HG02870 (cell line): ENCODE measurements at regions not wholly inside any gene's neighbourhood (a gene's known extent, or its start where the extent isn't known, plus 50 kb on each side); places are given as distances from the start of the nearest gene placed in this dataset.
"Not testable (repeated sequence)": the region's sequence is repeated elsewhere in the genome, so short reads cannot be mapped to it uniquely, and the experiment has no call there.

ENCODE experiments used
- ATAC-seq: cut with Tn5 transposase; IDR thresholded peaks from one replicate; pipeline ENCODE4 v1.9.1; 2021; ENCODE audit warnings: mild to moderate bottlenecking, moderate library complexity; ENCODE audit not compliant: unreplicated experiment

DNA sequence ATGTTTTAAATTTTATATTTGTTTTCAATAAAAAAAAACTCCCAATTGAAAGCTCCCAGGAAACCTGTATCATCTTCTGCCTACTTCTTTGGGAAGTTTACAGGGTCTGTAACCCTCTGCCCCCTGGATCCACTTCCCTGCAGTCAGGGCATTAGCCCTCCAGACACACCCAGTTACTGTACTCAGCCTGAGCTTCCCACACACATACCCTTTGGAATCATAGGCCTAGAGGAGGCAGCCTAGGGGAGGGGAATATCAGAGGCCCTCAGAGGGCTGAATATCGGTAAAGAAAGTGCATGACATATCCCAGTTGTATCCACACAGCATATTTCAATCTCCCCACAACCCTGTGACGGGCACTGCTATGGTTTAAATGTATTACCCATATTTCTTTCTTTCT, 56.2 kb upstream of the TFPI start:
- not testable (repeated sequence) for ATAC-seq

DNA sequence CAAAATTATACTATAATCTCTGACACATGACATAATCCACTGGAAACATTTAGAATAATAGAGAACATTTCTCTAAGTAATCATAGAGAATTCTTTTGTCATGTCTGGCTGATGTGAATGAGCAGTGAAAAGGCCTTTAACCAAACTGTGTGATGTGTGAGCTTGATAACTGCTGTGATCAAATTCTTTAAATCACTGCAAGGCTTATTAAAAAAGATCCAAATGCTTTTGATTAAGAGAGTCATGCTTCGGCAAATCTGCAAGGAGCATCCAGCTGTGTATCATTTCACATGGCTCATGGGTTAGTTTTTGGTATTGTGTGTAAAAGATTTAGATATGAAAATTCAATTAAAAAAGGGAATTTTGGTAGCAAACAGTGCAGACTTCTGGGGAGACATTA, 58.6 kb upstream of the TFPI start:
- ATAC-seq = no peak

DNA sequence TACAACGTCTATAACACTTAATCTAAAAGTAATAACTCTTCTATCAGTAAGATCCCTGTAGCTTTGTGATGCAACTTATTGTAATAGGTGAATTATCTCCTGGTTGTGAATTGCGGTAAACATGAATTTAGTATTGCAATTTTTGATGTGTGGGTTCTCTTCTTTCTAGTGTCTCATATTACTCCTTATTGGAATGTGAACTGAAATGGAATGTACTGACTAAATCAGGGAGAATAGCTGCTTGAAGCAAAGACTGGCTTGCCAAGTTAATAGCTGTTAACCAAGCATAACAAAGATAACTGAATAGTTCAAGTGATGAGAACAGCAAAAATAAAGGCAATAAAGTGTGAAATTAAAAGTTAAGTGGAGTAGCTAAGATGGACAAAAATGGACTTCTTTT, 60.5 kb upstream of the TFPI start:
- ATAC-seq = no peak

DNA sequence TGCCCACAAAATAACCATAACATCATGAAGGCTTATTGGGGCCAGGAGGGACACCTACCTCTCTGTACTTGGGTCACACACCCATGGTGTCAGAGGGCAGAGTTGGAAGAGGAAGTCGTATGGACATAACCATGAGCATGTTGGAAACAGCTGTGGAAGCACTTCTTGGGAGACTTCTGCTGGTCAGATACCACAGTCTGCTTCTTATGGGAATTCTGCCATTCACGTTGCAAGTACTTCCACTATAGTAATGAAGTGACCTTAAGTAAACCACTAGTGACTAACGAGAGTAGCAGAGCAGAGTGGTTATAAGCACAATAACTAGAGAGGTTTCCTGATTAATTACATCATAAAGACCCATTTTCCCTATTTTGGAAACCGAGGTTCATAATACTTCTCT, 61.1 kb upstream of the TFPI start:
- ATAC-seq = no peak

DNA sequence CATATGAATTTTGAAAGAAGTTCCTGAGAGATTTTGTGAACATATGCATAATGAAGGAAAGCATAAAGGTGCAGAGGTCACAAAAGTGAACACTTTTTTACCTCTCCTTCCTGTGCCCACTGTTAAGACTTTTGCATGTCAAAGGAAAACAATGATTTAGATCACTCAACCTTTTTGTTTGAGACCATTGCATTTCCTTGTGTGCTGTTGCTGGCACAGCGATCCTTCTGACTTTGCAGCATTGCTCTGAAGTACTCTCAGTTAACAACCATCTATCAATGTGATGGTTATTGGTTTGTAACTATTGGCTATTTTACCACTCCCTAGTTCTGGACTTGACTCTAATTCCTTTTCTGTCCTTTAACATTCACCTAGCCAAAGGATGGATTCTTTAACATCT, 61.7 kb upstream of the TFPI start:
- ATAC-seq = no peak

DNA sequence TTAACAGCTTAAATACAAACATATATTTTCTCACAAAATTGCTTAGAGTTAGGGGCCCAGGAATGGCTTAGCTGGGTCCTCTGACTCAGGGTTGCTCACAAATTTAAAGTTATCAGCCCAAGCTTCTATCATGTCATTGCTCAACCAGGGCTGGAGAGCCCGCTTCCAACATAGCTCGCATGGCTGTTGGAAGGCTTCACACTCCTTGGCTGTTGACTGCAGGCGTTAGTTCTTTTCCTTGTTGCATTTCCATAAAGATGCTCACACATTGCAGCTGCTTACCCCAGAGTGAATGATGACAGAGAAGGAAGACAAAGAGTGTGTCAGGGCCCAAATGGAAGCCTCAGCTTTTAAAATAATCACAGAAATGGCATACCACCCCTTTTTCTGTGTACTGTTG, 62.9 kb upstream of the TFPI start:
- ATAC-seq = no peak

DNA sequence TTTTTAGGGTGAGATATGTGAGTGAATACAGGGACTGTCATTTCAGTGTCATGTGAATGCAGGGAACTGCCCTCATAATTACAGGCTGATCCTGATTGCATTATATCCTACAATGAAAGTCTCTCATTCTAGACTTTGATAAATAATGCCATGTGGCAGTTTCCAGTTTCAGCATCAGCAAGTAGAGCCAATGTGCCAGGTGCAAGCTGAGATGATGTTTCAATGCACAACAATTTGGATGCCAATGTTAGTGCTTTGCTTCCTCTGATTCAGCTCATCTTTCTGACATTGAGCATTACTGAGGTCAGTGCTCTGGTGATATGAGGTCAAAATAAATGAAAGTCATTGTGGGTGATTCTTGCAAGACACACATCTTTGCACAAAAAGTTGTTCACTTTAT, 63.7 kb upstream of the TFPI start:
- no peak for ATAC-seq

DNA sequence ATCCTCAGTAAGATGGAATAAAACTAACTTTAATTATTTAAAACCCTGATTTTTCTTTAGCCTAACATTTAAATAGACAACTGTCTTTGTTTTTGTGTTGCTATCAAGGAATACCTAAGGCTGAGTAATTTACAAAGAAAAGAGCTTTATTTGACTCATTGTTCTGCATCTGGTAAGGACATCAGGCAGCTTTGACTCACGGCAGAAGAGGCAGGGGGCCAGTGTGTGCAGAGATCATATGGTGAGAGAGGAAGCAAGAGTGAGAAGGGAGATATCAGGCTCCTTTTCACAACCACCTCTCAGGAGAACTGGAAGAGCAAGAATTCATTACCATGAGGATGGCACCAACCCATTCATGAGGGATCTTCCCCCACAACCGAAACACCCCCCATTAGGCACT, 64.6 kb upstream of the TFPI start:
- ATAC-seq = no peak

DNA sequence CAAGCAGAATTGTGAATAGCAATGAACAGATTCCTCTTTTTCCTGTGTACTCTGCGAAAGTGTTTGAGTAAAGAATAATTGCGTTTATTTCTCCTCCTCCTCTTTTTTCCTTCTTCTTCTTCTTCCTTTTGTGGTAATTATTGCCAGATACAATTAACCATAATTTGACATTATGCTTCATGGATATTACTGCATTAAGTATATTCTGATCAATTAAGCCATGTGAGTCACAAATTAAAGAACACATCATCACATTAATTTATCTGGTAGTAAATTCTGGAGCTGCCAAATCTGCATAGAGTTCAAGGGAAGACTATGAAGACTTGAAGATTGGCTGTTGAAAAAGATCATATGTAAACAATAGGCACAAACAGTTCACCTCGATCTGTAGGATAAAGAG, 72.9 kb upstream of the TFPI start:
- no peak for ATAC-seq

DNA sequence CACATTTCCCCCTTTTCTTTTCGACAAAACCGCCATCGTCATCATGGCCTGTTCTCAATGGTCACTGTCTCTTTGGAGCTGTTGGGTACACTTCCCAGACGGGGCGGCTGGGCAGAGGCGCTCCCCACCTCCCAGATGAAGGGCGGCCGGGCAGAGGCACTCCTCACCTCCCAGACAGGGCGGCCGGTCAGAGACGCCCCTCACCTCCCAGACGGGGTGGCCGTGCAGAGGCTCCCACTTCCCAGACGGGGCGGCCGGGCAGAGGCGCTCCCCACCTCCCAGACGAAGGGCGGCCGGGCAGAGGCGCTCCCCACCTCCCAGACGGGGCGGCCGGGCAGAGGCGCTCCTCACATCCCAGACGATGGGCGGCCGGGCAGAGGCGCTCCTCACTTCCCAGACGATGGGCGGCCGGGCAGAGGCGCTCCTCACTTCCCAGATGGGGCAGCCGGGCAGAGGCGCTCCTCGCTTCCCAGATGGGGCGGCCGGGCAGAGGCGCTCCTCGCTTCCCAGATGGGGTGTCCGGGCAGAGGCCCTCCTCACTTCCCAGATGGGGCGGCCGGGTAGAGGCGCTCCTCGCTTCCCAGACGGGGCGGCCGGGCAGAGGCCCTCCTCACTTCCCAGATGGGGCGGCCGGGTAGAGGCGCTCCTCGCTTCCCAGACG, 82.6 kb upstream of the TFPI start:
- not testable (repeated sequence) for ATAC-seq

DNA sequence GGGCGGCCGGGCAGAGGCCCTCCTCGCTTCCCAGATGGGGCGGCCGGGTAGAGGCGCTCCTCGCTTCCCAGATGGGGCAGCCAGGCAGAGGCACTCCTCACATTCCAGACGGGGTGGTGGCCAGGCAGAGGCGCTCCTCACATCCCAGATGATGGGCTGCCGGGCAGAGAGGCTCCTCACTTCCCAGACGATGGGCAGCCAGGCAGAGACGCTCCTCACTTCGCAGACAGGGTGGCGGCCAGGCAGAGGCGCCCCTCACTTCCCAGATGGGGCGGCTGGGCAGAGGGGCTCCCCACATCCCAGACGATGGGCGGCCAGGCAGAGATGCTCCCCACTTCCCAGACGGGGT, 83.1 kb upstream of the TFPI start:
- ATAC-seq = not testable (repeated sequence)

DNA sequence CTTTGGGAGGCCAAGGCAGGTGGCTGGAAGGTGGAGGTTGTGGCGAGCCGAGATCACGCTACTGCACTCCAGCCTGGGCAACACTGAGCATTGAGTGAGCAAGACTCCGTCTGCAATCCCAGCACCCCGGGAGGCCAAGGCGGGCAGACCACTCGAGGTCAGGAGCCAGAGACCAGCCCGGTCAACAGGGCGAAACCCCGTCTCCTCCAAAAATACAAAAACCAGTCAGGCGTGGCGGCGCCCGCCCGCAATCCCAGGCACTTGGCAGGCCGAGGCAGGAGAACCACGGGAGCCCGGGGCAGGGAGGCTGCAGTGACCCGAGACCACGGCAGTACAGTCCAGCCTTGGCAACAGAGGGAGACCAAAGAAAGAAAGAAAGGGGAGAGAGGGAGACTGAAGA, 83.5 kb upstream of the TFPI start:
- not testable (repeated sequence) for ATAC-seq

DNA sequence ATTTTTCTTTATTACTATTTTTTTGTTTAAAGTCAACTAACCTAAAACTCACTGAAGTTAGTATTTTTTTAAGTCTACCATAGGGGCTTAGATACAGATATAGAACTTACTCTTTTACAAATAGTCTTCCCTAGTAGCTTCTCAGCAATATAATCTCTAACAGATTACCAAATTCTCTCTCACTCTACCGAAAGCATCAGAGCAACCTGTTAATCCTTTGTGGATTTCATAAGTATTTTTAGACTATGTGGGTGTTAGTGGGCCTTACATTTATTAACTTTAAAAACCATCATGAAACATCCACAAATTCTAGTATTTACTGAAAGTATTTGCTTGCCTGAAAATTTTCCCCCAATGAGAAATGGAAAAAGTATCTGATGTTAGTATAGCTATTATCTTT, 84.6 kb upstream of the TFPI start:
- ATAC-seq = no peak

DNA sequence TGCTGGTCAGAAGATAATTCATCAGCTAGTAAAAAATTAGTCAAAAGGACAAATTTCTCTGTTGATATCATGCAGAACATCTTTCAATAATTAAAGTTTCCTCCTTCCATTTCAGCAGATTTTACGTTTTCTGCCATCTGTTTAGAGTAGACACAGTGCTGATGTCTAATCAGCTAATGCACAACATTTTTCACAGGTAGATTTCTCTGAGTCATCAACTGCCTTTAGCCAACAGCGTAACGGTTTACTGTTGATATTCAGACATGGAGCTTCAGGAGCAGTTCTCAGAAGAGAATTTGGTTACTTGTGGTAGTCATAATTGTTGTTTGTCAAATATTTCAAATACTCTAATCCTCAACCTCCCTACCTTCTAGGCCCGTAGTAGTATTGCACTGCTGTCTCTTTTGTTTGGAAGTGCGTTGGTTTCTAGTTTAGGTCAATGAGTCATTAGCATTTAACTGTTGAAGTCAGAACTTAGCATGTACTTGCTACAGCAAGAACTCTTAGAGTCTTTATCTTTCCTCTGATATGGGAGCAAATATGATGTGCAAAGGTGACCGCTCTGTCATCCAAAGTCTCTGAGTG, 86.8 kb upstream of the TFPI start:
- no peak for ATAC-seq

DNA sequence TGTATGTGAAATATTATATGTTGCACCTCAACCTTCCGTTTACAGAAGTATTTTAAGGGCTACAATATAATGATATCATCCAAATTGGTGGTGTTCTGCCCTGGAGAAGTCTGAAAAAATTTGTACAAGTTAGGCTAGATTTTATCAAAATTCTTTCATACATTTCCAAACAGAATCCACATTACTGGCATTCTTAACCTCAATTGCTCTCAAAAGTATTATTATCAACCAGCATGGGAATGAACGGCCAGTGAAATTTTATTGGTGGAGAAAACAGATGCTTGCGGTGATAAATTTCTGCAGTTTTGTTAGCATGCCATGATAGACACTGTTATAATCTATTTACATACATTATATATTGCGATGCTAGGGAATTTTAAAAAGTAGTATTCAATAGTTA, 88.3 kb upstream of the TFPI start:
- ATAC-seq = no peak

DNA sequence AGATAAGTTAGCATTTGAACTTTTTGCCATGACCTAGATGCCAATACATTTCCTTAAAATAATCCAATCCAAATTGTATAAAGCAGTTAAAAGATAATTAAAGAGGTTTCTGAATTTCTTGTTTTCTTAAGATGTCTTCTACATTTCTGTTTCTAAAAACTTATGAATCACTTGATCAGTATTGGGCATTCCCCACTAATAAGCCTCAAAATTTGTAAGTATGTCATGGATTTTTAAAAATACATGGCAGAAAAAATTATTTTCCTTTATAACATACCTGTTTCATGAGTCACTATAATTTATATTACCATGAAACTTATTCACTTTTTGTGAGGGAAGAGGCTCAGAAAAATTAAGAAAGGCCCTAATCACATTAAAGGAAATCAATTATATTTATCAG, 90.3 kb upstream of the TFPI start:
- ATAC-seq = no peak

DNA sequence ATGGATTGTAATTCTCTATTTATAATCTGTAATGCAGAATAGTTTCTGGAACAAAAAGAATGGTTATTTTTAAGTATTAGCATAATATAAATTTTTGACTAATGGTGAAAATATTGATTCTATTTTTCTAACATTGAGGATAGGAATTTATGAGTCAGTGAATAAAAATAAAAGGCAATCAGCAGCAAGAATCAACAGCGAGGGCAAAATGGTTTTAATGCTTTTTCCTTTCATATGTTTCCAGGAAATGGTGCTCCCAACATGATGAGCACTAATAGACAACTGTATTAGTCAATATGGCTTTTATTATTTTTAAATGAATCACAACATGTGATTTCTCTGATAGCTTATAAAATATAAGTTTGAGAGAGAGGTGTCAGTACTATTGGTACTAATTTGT, 90.7 kb upstream of the TFPI start:
- no peak for ATAC-seq

DNA sequence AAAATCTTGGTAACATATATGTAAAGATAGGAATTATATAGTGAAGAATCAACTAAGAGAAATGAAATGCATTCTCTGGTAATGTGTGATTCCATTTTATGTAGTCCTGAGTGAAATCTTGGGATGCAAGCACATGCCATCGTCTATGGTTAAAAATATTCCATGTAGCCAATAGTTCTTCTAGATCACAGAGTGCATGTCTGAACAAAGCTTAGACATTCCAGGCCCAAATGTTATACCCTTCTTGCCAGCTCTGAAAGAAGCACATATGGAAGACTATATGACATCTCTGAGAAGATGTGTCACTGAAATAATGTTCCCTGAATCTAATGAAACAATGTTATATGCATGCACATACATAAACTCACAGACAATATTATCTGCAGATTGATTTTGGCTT, 92.3 kb upstream of the TFPI start:
- no peak for ATAC-seq

DNA sequence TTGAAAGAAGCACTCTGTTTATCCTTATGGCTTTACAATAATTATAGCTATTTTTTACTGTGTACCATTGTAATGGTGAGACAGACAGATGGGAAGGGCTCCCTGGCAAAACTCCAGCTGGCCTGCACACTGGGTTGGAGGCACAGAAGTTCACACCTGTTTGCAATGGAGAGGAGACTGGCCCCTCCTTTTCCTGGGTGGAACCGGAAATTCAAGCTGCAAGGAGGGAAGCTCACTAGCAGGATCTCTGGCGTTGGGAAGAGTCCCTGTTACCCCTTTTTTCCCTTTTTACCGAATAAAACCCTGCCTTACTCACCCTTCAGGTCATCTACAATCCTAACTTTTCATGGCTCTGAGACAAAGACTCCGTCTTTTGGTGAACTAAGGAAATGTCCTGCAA, 100.3 kb upstream of the TFPI start:
- ATAC-seq = no peak

DNA sequence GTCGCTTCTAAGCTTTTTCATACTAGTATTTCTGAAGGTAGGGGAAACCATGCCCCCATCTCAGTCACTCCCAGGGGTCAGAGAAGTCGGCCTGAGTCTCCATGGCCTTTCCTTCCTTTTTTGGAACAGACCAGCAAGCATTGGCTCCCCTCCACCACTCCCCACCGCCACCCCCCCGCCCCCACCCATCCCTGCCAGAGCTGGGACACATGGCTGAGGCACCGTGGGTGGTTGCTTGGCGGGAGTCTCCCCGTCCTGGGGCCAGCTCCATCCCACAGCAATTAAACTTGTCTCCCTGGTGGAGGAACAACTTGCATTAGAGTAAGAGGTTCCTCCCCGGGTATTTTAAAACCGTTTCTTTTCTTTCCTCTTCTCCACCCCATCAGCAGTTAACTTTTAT, 100.8 kb upstream of the TFPI start:
- ATAC-seq = no peak

DNA sequence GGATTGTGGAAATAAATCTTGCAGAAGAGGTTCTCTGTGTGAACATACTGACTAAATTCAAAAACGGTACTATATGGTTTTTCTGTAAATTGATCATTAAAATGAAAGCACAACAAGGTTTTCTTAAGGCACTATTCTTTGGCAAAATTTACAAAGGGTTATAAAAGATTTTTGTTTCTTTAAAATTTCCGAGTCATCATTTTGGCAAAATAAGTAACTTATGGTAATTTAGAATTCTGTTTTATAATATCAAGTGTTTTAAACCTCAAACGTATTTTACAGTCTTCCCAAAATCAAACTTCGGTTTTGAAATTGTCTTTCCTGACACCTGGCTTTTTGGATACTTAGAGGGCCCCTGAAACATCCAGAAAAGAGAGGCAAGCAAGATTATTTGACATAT, 101.9 kb upstream of the TFPI start:
- no peak for ATAC-seq

DNA sequence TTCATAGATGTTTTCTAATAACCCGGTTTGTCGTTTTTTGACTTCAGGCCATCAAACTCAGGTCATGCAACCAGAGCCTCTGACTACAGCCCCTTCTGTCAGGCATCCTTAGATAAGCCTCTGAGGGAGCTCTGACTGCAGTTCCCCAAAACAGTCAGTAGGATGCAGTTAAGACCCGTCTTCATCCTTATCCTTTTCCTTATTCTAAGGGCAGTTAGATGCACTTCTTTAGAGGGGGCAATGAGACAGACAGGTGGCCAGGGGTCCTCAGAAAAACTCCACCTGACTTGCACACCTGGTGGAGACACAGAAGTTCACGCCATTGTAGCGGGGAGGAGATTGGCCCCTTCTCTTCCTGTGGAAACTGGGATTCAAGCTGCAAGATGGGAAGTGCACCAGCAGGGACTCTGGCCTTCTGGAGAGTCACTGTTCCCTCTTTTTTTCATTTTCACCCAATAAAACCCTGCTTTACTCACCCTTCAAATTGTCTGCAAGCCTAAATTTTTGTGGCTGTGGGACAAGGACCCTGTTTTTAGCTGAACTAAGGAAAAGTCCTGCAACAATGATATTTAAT, 104.8 kb upstream of the TFPI start:
- no peak for ATAC-seq

DNA sequence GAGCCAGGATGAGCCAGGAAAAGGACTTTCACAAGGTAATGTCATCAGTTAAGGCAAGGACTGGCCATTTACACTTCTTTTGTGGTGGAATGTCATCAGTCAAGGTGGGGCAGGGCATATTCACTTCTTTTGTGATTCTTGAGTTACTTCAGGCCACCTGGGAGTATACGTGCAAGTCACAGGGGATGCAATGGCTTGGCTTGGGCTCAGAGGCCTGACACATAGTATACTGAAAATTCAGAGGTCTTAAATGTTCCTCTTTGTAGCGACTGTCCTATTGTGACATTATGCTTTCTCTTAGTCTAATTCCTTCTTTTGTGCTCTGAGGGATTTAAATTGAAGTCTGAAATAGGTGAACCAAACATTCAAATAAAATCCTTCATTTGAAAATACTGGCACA, 121.8 kb upstream of the TFPI start:
- not testable (repeated sequence) for ATAC-seq
